ENCODE measurements at regions not wholly inside any gene's neighbourhood (a gene's known extent, or its start where the extent isn't known, plus 50 kb on each side); places are given as distances from the start of the nearest gene placed in this dataset.
"Not testable (repeated sequence)": the region's sequence is repeated elsewhere in the genome, so short reads cannot be mapped to it uniquely, and the experiment has no call there.

- in situ Hi-C loops (cut with MboI; ENCODE audit: low sequenced_read_pairs): no loop called here
These were observed 339.2 kb upstream of the ADARB2 start for GRCh38 chr10:2076528-2076927.

- in situ Hi-C loops (cut with MboI; ENCODE audit: low sequenced_read_pairs): no loop called here
These were observed 329.7 kb upstream of the ADARB2 start for GRCh38 chr10:2067015-2067414.

- in situ Hi-C loops (cut with MboI; ENCODE audit: low sequenced_read_pairs): no loop called here
These were observed 317.4 kb upstream of the ADARB2 start for GRCh38 chr10:2054728-2055127.

DNA sequence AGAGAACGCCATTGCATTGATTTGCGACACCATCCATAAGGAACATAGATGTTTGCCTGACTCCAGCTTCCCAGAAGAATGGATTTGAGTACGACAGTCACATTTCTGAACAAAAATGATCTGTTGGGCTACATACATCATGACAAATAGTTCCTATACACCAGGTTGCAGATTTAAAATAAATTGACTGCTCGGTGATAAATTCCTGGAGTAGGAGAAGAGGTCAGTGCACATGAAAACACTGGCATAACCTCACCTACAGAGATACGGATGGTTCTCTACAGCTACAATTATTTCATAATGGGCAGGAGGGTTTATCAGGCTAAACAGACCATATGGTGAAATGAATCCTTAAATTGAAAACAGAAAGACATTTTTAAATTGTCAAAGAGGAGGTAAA lies 316.5 kb upstream of the ADARB2 start:
- in situ Hi-C loops (cut with MboI; ENCODE audit: low sequenced_read_pairs): no loop called here

GRCh38 chr10:2051108-2051507 lies 313.8 kb upstream of the ADARB2 start:
- in situ Hi-C loops (cut with MboI; ENCODE audit: low sequenced_read_pairs): no loop called here

- in situ Hi-C loops (cut with MboI; ENCODE audit: low sequenced_read_pairs): no loop called here
These were observed 312.2 kb upstream of the ADARB2 start for GRCh38 chr10:2049560-2049959.

- in situ Hi-C loops (cut with MboI; ENCODE audit: low sequenced_read_pairs): no loop called here
These were observed 311.1 kb upstream of the ADARB2 start for GRCh38 chr10:2048337-2048973.

GRCh38 chr10:2047679-2048078 lies 310.4 kb upstream of the ADARB2 start:
- in situ Hi-C loops (cut with MboI; ENCODE audit: low sequenced_read_pairs): no loop called here

- in situ Hi-C loops (cut with MboI; ENCODE audit: low sequenced_read_pairs): no loop called here
These were observed 306.1 kb upstream of the ADARB2 start for GRCh38 chr10:2043379-2043778.

GRCh38 chr10:2038036-2038435 lies 300.7 kb upstream of the ADARB2 start:
- in situ Hi-C loops (cut with MboI; ENCODE audit: low sequenced_read_pairs): no loop called here

DNA sequence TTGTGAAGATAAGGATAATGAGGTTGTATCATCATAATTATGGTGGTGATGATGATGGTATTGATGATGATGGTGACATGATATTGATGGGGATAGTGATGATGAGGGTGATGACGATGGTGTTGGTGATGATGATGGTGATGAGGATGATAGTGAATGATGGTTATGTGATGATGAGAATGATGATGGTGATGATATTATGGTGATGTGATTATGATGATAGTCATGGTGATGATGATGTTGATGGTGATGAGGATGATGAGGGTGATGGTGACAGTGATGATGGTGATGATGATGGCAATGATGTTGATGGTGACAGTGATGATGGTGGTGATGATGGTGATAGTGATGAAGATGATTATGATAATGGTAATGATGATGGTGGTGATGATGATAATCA lies 299.9 kb upstream of the ADARB2 start:
- in situ Hi-C loops (cut with MboI; ENCODE audit: low sequenced_read_pairs): no loop called here

GRCh38 chr10:2036209-2036608 lies 298.9 kb upstream of the ADARB2 start:
- in situ Hi-C loops (cut with MboI; ENCODE audit: low sequenced_read_pairs): no loop called here

DNA sequence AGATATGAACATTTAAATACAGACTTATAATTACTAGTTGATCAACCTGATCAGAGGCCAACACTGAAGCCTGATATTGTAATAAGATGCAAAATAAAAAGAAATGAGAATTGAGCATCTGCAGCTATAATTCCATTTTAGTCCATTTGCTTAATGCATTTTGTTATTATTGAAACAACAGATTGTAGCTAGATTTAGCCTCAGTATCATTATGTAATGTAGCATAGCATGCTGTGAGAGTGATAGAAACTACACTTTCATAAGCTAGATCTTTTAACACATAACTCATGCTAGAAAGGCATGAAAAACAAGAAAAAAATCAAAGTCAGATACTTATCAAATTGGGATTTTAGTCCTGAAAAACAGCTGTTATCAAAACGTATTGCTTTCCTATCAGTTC lies 292.7 kb upstream of the ADARB2 start:
- in situ Hi-C loops (cut with MboI; ENCODE audit: low sequenced_read_pairs): no loop called here

GRCh38 chr10:2026936-2027335 lies 289.6 kb upstream of the ADARB2 start:
- in situ Hi-C loops (cut with MboI; ENCODE audit: low sequenced_read_pairs): no loop called here

- in situ Hi-C loops (cut with MboI; ENCODE audit: low sequenced_read_pairs): not testable (repeated sequence)
These were observed 287.4 kb upstream of the ADARB2 start for GRCh38 chr10:2024750-2025149.

DNA sequence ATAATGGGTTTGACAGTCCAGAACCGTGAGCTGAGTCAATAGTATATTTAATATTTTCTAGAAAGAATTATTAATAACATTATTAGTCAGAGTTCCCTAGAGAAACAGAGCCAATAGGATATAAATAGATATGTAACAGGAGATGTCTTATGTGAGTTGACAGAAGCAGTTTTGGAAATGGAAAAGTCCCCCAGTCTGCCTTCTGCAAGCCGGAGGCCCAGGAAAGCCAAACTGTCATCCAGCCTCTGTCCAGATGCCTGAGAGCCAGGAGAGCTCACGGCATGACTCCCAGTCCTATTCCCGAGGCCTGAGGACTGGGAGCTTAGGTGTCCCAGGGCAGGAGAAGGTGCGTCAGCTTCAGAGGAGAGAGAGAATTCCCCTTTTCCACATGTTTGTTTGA lies 286.4 kb upstream of the ADARB2 start:
- in situ Hi-C loops (cut with MboI; ENCODE audit: low sequenced_read_pairs): no loop called here

GRCh38 chr10:2022401-2022800 lies 285.1 kb upstream of the ADARB2 start:
- in situ Hi-C loops (cut with MboI; ENCODE audit: low sequenced_read_pairs): no loop called here

DNA sequence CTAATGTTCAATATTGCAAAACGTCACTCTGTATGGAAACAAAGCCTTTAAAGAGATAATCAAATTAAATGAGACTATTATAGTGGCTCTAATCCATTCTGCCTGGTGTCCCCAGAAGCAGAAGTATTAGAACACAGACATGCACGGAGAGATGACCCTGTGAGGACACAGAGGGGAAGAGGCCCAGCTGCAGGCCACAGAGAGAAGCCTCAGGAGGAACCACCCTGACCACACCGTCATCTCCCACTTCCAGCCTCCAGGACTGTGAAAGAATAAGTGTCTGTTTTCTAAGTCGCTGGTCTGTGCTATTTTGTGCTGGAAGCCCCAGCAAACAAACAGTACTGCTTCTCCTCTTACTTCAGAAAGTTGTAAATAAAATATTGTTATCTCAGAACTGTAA lies 283.5 kb upstream of the ADARB2 start:
- in situ Hi-C loops (cut with MboI; ENCODE audit: low sequenced_read_pairs): no loop called here

DNA sequence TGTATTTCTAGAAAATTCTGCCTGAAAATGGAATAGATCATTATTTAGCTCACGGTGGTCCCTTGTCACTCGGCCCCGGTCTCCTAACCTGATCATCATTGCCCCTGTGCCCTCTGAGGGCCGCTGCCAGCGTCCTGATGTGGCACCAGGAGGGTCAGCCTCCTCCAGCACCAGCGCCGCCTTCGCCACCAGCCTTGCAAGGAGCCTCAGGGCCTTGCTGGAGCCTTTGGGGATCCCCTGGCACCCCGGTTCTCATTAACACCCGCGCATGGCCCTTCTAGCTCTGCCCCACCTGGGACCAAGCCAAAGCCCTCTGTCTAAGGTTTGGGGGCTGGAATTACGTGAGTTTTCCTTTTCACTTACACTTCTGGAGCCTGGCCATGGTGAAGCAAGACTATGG lies 282.5 kb upstream of the ADARB2 start:
- in situ Hi-C loops (cut with MboI; ENCODE audit: low sequenced_read_pairs): no loop called here

- in situ Hi-C loops (cut with MboI; ENCODE audit: low sequenced_read_pairs): no loop called here
These were observed 282.0 kb upstream of the ADARB2 start for GRCh38 chr10:2019281-2019680.

DNA sequence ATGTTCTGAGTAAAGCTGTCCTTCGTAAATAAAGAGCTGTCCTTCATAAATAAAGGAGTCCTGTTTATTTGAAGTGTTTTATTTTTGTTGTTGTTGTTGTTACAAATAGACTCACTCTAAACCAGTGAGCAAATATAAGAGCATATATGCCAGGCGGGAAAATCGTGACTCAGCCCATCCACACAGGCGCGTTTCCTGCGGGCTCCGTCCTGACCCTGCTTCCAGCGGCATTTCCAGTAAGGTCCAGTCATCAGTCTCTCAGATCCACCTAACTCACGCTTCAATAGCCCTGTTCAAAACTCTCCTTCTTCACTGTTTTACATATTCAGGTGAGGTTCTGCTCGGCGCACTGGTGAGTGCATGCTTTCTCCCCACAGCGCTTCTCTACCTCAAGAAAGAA lies 277.2 kb upstream of the ADARB2 start:
- in situ Hi-C loops (cut with MboI; ENCODE audit: low sequenced_read_pairs): no loop called here

DNA sequence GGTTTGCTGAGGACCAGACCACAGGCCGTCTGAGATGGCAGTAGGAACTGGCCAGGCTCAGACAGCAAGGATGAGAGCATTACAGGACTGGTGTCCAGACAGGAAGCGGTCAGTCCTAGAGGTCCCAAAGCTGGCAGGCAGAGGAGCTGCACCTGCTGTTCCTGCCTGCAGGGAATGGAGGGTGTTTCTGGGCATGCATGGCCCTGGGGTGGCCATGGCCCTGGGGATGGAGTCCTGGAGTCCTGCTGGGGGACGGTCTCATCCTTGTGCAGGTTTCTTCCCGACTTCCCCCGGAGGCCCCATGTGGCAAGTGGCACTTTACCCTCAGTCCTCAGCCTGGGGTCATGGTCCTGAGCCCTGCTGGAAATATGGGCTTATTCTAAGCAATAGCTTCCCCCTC lies 274.9 kb upstream of the ADARB2 start:
- in situ Hi-C loops (cut with MboI; ENCODE audit: low sequenced_read_pairs): no loop called here

GRCh38 chr10:2011106-2011716 lies 273.9 kb upstream of the ADARB2 start:
- in situ Hi-C loops (cut with MboI; ENCODE audit: low sequenced_read_pairs): no loop called here

All from HL-60/S4 (cell line).